Esophagus squamous epithelium (tissue), 4 donors: ENCODE measurements at regions not wholly inside any gene's neighbourhood (a gene's known extent, or its start where the extent isn't known, plus 50 kb on each side); places are given as distances from the start of the nearest gene placed in this dataset.

Experiments
- CTCF ChIP-seq, 6 experiments: fragments of 450-650 bp in 4 of 6; fragments of 200-600 bp in 2 of 6; sonication (generic) in 2 of 6; IDR thresholded peaks; one replicate each; pipeline ENCODE4 v1.5.1; 2016 to 2019; ENCODE audit warnings: antibody characterized with exemption in 6 of 6, mild to moderate bottlenecking in 4 of 6, moderate library complexity in 4 of 6
- POLR2A ChIP-seq, 4 donors: fragments of 450-650 bp; IDR thresholded peaks; one replicate each; pipeline ENCODE4 v1.6.1; 2017; ENCODE audit warnings: antibody characterized with exemption in 4 of 4, mild to moderate bottlenecking in 4 of 4, moderate library complexity in 3 of 4

- no peak for TF ChIP-seq CTCF (IDR thresholded peaks at IDR 0.05)
- TF ChIP-seq POLR2A (IDR thresholded peaks at IDR 0.05) = no peak
Measured at GRCh38 chrX:107552930-107553329, 75.4 kb upstream of the PRPS1 start.
